HFFc6 (cell line): ENCODE measurements at regions not wholly inside any gene's neighbourhood (a gene's known extent, or its start where the extent isn't known, plus 50 kb on each side); places are given as distances from the start of the nearest gene placed in this dataset.

Experiments used
- DNase-seq: peaks from one replicate; pipeline ENCODE4 v3.0.0-alpha.2; 2018
- H3K27ac Mint-ChIP-seq: 2 replicates; pipeline ENCODE4 v1.8.0; 2020; ENCODE audit warnings: mild to moderate bottlenecking, mixed read lengths
- H3K27me3 Mint-ChIP-seq: 2 replicates; pipeline ENCODE4 v1.8.0; 2021; ENCODE audit warnings: mild to moderate bottlenecking, moderate library complexity, mixed read lengths; ENCODE audit not compliant: insufficient read depth
- H3K36me3 Mint-ChIP-seq: 2 replicates; pipeline ENCODE4 v1.8.0; 2021; ENCODE audit warnings: low read depth, mixed read lengths
- H3K4me1 Mint-ChIP-seq: 2 replicates; pipeline ENCODE4 v1.8.0; 2020; ENCODE audit warnings: low read depth, mixed read lengths
- H3K4me3 Mint-ChIP-seq: 2 replicates; pipeline ENCODE4 v1.8.0; 2020; ENCODE audit warnings: mild to moderate bottlenecking, moderate library complexity, mixed read lengths
- H3K9me3 Mint-ChIP-seq: 2 replicates; pipeline ENCODE4 v1.8.0; 2020; ENCODE audit warnings: mild to moderate bottlenecking, mixed read lengths
- TF ChIP-seq, protein P1 (sequence below): fragments of 200-600 bp; sonication (generic); IDR thresholded peaks from 2 replicates; pipeline ENCODE4 v1.5.0; 2021; ENCODE audit warnings: antibody characterized with exemption, mild to moderate bottlenecking

GRCh38 chr16:74026373-74027281 is 270.0 kb upstream of the PSMD7 start:
- no peaks in the 10 kb centered on the region for H3K36me3 Mint-ChIP-seq
- H3K4me3 Mint-ChIP-seq: no peak overlapping the region

DNA sequence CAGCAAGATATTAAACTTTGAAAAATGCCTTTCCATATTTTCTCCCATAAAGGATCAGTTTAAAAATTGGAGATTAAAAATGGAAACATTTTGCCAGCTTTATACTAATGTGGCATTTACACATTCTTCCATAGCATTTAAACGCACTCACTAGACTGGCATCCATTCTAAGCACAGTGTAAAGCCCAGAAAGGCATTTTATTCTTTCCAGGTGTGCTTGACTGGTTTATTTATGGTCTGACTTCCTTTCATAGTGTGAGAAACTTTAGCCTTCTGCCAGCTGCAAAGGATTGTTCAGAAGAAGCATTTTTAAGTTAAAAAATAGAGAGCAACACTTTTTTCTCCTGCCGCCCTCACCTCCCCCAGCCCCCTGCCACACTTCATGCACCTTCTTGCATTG is 271.7 kb upstream of the PSMD7 start:
- H3K9me3 Mint-ChIP-seq: peaks cover 5% of the 10 kb centered on the region
- no peak overlapping the region for H3K27ac Mint-ChIP-seq
- DNase-seq: no peak
- TF ChIP-seq, protein P1, sequence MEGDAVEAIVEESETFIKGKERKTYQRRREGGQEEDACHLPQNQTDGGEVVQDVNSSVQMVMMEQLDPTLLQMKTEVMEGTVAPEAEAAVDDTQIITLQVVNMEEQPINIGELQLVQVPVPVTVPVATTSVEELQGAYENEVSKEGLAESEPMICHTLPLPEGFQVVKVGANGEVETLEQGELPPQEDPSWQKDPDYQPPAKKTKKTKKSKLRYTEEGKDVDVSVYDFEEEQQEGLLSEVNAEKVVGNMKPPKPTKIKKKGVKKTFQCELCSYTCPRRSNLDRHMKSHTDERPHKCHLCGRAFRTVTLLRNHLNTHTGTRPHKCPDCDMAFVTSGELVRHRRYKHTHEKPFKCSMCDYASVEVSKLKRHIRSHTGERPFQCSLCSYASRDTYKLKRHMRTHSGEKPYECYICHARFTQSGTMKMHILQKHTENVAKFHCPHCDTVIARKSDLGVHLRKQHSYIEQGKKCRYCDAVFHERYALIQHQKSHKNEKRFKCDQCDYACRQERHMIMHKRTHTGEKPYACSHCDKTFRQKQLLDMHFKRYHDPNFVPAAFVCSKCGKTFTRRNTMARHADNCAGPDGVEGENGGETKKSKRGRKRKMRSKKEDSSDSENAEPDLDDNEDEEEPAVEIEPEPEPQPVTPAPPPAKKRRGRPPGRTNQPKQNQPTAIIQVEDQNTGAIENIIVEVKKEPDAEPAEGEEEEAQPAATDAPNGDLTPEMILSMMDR: no peak
- H3K27me3 Mint-ChIP-seq: no peaks in the 10 kb centered on the region; the same call in 1 of the 2 replicates
- no peak overlapping the region for H3K4me3 Mint-ChIP-seq
- no peaks in the 10 kb centered on the region for H3K36me3 Mint-ChIP-seq
- no peaks in the 10 kb centered on the region for H3K4me1 Mint-ChIP-seq

More at GRCh38 chr16:74026373-74027281, 270.0 kb upstream of the PSMD7 start:
- no peaks in the 10 kb centered on the region for H3K4me1 Mint-ChIP-seq
- peaks cover 5% of the 10 kb centered on the region for H3K9me3 Mint-ChIP-seq
- TF ChIP-seq, protein P1: no peak
- H3K27ac Mint-ChIP-seq: no peak overlapping the region
- no peak for DNase-seq
- no peaks in the 10 kb centered on the region; the same call in 1 of the 2 replicates for H3K27me3 Mint-ChIP-seq

GRCh38 chr16:74020095-74020670 is 276.4 kb upstream of the PSMD7 start:
- no peak for DNase-seq
- Mint-ChIP-seq H3K4me1 (no peaks in the 10 kb centered on the region), H3K4me3 (no peak overlapping the region), H3K9me3 (peaks cover 6% of the 10 kb centered on the region), H3K27me3 (no peaks in the 10 kb centered on the region; the same call in 1 of the 2 replicates), H3K36me3 (no peaks in the 10 kb centered on the region), H3K27ac (no peak overlapping the region)
- TF ChIP-seq, protein P1: no peak

GRCh38 chr16:74019612-74020011 is 277.0 kb upstream of the PSMD7 start:
- H3K27me3 Mint-ChIP-seq: no peaks in the 10 kb centered on the region; the same call in 1 of the 2 replicates
- H3K4me3 Mint-ChIP-seq: no peak overlapping the region
- DNase-seq: no peak
- H3K36me3 Mint-ChIP-seq: no peaks in the 10 kb centered on the region
- TF ChIP-seq, protein P1: no peak
- no peak overlapping the region for H3K27ac Mint-ChIP-seq
- peaks cover 11% of the 10 kb centered on the region for H3K9me3 Mint-ChIP-seq
- H3K4me1 Mint-ChIP-seq: no peaks in the 10 kb centered on the region

GRCh38 chr16:74015953-74016352 is 280.7 kb upstream of the PSMD7 start:
- H3K4me1 Mint-ChIP-seq: no peaks in the 10 kb centered on the region
- TF ChIP-seq, protein P1: no peak
- peaks cover 23% of the 10 kb centered on the region for H3K9me3 Mint-ChIP-seq
- no peak overlapping the region for H3K4me3 Mint-ChIP-seq
- H3K36me3 Mint-ChIP-seq: no peaks in the 10 kb centered on the region
- no peak for DNase-seq
- H3K27me3 Mint-ChIP-seq: no peaks in the 10 kb centered on the region
- no peak overlapping the region for H3K27ac Mint-ChIP-seq
